Central memory CD8-positive, alpha-beta T cell (primary cell): ENCODE measurements at regions not wholly inside any gene's neighbourhood (a gene's known extent, or its start where the extent isn't known, plus 50 kb on each side); places are given as distances from the start of the nearest gene placed in this dataset.

Experiments used
- ATAC-seq: fragments of 150-1000 bp; cut with Tn5 transposase; replicated peaks from 2 replicates; pipeline ENCODE4 v1.10.0; 2022; ENCODE audit warnings: mild to moderate bottlenecking, moderate FRiP score, moderate number of reproducible peaks; ENCODE audit not compliant: poor library complexity, severe bottlenecking; ENCODE audit errors: extremely low read depth
- DNase-seq, 2 donors: peaks; one replicate each; pipeline ENCODE4 v3.0.0; 2021; ENCODE audit warnings: low spot score in 2 of 2
- H3K27ac Mint-ChIP-seq: one replicate; pipeline ENCODE4 v1.8.0; 2022; ENCODE audit warnings: low read depth, mild to moderate bottlenecking, moderate library complexity, mixed read lengths
- H3K27me3 Mint-ChIP-seq: one replicate; pipeline ENCODE4 v1.8.0; 2022; ENCODE audit warnings: mixed read lengths
- H3K36me3 Mint-ChIP-seq: one replicate; pipeline ENCODE4 v1.8.0; 2022; ENCODE audit warnings: mild to moderate bottlenecking, moderate library complexity, mixed read lengths; ENCODE audit not compliant: insufficient read depth
- H3K4me1 Mint-ChIP-seq: one replicate; pipeline ENCODE4 v1.8.0; 2022; ENCODE audit warnings: mixed read lengths
- H3K4me3 Mint-ChIP-seq: one replicate; pipeline ENCODE4 v1.8.0; 2022; ENCODE audit warnings: mild to moderate bottlenecking, moderate library complexity, mixed read lengths
- H3K9me3 Mint-ChIP-seq: one replicate; pipeline ENCODE4 v1.8.0; 2022; ENCODE audit warnings: mixed read lengths

DNA sequence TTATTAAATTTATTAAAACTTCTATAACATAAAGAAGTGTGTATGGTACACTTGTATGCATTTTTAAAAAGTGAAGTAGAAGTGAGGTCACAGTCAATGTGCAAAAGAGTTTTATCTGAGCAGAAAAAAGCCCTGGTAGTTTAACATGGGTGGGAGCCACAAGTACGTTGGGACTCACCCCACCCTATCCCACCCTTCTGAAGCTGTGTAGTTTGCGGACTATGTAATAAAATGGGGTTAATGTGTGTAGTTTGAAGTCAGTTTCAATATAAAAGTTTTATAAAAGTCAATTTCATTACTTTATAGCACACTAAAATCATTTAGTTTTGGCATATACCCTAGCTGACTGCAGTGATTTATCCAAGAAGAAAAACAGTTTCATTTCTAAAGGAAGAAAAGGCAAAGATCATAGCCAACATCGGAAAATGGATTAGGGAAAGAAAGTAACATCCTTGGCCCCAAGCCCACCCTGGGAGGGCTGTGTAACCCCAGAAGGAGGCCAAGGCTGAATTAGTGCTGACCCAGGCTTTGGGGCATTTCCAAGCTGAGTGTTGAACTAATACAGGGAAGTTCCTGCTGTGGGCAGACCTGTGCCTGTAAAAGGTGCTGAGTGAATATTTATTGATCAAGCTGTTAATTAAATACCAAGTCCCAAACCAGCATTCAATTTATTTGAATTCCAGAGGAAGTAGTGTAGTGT is 398.6 kb upstream of the ADAMTSL1 start:
- no peaks in the 10 kb centered on the region for H3K36me3 Mint-ChIP-seq
- H3K27me3 Mint-ChIP-seq, result no peaks in the 10 kb centered on the region
- peaks cover 29% of the 10 kb centered on the region for H3K9me3 Mint-ChIP-seq
- no peak overlapping the region for H3K27ac Mint-ChIP-seq
- H3K4me3 Mint-ChIP-seq, result no peak overlapping the region
- no peak for ATAC-seq
- no peak for DNase-seq
- no peaks in the 10 kb centered on the region for H3K4me1 Mint-ChIP-seq

DNA sequence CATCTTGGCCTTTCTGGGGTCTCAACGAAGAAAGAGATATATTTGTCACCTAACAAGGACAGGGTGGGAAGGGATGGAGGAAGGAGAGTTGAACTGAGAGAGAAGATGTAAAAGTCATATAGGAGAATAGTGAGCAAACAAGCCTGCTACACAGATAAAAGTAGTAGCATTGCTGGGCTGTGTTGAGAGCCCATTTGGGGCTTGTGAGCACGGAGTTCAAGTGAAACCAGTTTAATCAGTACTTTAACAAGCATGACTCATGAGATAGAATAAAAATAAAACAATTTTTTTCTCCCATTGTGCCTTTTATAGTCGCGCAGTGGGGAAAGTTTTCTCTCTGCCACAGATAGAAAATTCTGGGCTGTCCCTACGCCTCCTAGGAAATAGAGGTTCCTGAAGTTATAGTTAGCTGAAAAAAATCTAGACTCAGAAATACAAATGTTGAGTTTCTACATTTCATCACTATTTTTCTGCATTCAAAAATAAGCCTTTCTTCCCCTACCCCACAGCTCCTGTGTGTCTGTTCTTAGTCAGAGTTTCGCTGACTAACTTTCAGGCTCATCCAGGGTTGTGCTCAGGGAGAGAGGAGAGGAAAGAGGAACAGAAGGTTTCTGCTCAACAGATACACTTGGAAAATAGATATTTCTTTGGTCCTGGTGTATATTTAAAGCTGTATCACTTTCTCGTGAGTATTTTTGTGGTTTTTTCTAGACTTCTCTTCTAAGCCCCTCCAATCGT is 395.8 kb upstream of the ADAMTSL1 start:
- H3K9me3 Mint-ChIP-seq, result peaks cover 29% of the 10 kb centered on the region
- H3K4me3 Mint-ChIP-seq, result no peak overlapping the region
- H3K27ac Mint-ChIP-seq, result no peak overlapping the region
- no peaks in the 10 kb centered on the region for H3K4me1 Mint-ChIP-seq
- DNase-seq (no peak), ATAC-seq (no peak)
- no peaks in the 10 kb centered on the region for H3K27me3 Mint-ChIP-seq
- H3K36me3 Mint-ChIP-seq, result no peaks in the 10 kb centered on the region

GRCh38 chr9:18092138-18092537 is 381.8 kb upstream of the ADAMTSL1 start:
- no peaks in the 10 kb centered on the region for H3K4me1 Mint-ChIP-seq
- DNase-seq (no peak), ATAC-seq (no peak)
- no peaks in the 10 kb centered on the region for H3K27me3 Mint-ChIP-seq
- peaks cover 16% of the 10 kb centered on the region for H3K9me3 Mint-ChIP-seq
- no peaks in the 10 kb centered on the region for H3K36me3 Mint-ChIP-seq
- H3K27ac Mint-ChIP-seq, result no peak overlapping the region
- no peak overlapping the region for H3K4me3 Mint-ChIP-seq

GRCh38 chr9:18106006-18106560 is 367.9 kb upstream of the ADAMTSL1 start:
- H3K27me3 Mint-ChIP-seq, result no peaks in the 10 kb centered on the region
- H3K27ac Mint-ChIP-seq, result no peak overlapping the region
- no peaks in the 10 kb centered on the region for H3K36me3 Mint-ChIP-seq
- no peaks in the 10 kb centered on the region for H3K4me1 Mint-ChIP-seq
- ATAC-seq (no peak), DNase-seq (no peak)
- H3K9me3 Mint-ChIP-seq, result peaks cover 6% of the 10 kb centered on the region
- H3K4me3 Mint-ChIP-seq, result no peak overlapping the region

DNA sequence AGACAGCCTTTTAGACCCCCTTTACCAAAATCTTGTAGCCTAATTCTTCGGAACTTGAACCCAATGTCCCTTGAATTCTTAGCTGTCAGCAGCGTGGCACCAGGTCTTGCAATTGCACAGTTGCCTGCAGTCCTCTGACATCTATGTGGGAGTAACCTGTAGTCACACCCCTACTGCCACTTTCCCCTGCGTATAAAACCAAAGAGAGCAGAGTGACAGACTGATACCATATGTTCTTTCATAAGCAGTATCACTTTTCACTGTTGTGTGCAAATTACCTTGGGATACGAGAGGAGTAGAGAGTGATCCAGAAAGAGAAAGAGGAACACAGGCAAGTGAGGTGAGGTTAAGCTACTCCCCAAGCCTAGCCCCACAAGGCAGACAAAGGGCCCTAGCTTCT is 364.3 kb upstream of the ADAMTSL1 start:
- Mint-ChIP-seq H3K4me3 (no peak overlapping the region), H3K27me3 (no peaks in the 10 kb centered on the region), H3K9me3 (peaks cover 13% of the 10 kb centered on the region), H3K36me3 (no peaks in the 10 kb centered on the region), H3K4me1 (no peaks in the 10 kb centered on the region), H3K27ac (no peak overlapping the region)
- ATAC-seq (no peak), DNase-seq (no peak)

DNA sequence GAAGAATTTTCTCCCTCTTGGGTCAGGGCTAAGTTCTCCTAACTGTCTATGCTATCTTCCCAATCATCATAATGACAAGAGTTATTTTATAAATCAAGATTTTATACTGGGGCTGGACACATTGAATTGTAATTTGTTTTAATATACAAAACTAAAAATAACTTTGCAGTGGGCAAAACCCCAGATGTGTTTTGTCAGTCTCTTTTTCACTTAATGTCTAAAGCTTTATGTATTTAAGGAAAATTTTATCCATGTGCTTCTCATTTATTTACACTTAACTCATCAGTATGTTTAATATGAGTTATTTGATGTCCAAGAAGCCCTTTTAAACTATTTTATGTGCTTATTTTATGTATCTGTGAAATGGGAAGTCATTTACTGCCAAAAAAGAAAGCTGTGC is 362.8 kb upstream of the ADAMTSL1 start:
- H3K4me3 Mint-ChIP-seq, result no peak overlapping the region
- H3K27me3 Mint-ChIP-seq, result no peaks in the 10 kb centered on the region
- no peak overlapping the region for H3K27ac Mint-ChIP-seq
- no peaks in the 10 kb centered on the region for H3K4me1 Mint-ChIP-seq
- peaks cover 13% of the 10 kb centered on the region for H3K9me3 Mint-ChIP-seq
- ATAC-seq (no peak), DNase-seq (no peak)
- no peaks in the 10 kb centered on the region for H3K36me3 Mint-ChIP-seq

DNA sequence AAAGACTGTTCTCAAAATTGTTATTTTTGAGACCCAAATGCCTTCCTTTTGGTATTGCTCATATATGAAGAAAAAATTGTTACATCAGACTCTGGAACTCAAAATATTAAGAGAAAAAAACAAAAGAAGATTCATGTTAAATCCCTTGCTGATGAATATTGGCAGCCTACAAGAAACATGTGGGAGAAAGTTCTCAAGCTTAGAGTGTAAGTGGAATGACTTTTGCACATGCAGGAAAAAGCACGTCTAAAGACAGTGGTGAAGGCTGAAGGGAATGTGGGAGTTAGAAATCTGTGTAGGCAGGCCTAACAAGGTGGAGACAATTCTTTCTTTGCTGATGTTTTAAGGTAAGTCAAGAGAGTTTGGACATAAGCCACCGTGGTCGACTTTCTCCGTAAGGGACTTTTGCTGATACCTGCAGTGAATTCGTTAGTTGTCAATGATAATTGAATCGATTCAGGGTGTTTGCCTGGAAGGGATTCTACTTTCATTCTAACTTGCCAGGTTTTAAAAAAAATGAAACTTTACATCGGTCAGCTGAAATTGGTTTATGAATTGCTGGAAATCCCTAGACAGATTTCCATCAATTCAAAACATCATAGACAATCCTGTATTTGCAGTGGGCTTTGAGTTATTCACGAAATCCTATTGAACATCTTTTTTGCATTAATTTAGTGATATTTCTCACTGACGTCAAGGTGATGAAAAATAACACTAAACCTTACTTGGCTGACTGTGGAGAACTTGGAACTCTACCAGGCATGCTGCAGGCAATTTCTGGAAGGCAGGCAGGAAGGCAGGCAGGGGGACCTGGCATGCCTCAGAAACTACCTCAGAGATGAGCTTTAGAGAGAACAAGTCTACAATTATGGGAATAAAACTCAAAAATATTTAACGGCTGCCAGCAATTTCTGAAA is 359.1 kb upstream of the ADAMTSL1 start:
- H3K36me3 Mint-ChIP-seq, result no peaks in the 10 kb centered on the region
- no peak overlapping the region for H3K4me3 Mint-ChIP-seq
- H3K9me3 Mint-ChIP-seq, result peaks cover 13% of the 10 kb centered on the region
- ATAC-seq, result no peak
- no peaks in the 10 kb centered on the region for H3K4me1 Mint-ChIP-seq
- no peak for DNase-seq
- H3K27ac Mint-ChIP-seq, result no peak overlapping the region
- H3K27me3 Mint-ChIP-seq, result no peaks in the 10 kb centered on the region

DNA sequence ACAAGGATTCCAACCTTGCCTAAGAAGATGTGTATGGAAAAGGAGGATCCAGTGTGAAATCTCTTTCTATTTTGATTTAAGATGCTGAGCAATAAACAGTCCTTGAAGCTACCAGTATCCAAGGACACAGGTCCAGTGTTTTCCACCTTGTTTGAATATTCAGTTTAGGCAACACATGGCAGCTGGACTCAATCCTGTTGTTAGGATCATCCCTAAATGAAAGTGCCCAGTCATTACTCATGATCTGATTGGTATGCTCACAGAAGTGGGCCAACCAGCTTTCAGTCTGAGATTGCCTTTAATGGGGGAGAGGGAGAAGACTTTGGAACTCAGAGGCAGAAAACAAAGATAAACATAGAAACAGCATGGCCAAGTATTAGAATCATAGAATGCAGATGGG is 355.7 kb upstream of the ADAMTSL1 start:
- ATAC-seq, result no peak
- Mint-ChIP-seq H3K27ac (no peak overlapping the region), H3K36me3 (no peaks in the 10 kb centered on the region), H3K9me3 (peaks cover 14% of the 10 kb centered on the region), H3K4me1 (no peaks in the 10 kb centered on the region), H3K4me3 (no peak overlapping the region), H3K27me3 (no peaks in the 10 kb centered on the region)
- DNase-seq, result no peak

DNA sequence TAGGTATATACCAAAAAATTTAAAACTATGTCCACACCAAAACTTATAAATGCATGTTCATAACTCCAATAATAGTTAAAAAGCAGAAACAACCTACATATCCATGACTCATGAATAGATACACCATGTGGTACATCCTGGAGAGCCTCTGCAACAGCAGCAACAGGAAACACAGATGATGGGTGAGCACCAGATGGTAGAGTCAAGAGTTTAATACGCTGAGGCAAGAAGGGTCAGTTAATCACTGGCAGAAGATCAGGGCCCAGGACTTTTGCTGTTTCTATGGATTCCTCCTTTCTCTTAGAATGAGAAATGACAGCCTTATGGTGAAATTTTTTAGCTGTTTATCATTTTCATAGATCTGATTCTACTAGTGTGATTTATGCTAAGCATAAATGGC is 351.8 kb upstream of the ADAMTSL1 start:
- Mint-ChIP-seq H3K27ac (no peak overlapping the region), H3K9me3 (peaks cover 7% of the 10 kb centered on the region), H3K4me1 (no peaks in the 10 kb centered on the region), H3K27me3 (no peaks in the 10 kb centered on the region), H3K36me3 (no peaks in the 10 kb centered on the region), H3K4me3 (no peak overlapping the region)
- DNase-seq (no peak), ATAC-seq (no peak)

GRCh38 chr9:18124760-18125159 is 349.2 kb upstream of the ADAMTSL1 start:
- H3K36me3 Mint-ChIP-seq, result no peaks in the 10 kb centered on the region
- no peak overlapping the region for H3K27ac Mint-ChIP-seq
- DNase-seq (no peak), ATAC-seq (no peak)
- no peaks in the 10 kb centered on the region for H3K4me1 Mint-ChIP-seq
- H3K27me3 Mint-ChIP-seq, result no peaks in the 10 kb centered on the region
- H3K4me3 Mint-ChIP-seq, result no peak overlapping the region
- H3K9me3 Mint-ChIP-seq, result peaks cover 7% of the 10 kb centered on the region

GRCh38 chr9:18126831-18127498 is 347.0 kb upstream of the ADAMTSL1 start:
- H3K36me3 Mint-ChIP-seq, result no peaks in the 10 kb centered on the region
- H3K4me3 Mint-ChIP-seq, result no peak overlapping the region
- H3K9me3 Mint-ChIP-seq, result peaks cover 3% of the 10 kb centered on the region
- H3K27me3 Mint-ChIP-seq, result no peaks in the 10 kb centered on the region
- H3K27ac Mint-ChIP-seq, result no peak overlapping the region
- ATAC-seq (no peak), DNase-seq (no peak)
- no peaks in the 10 kb centered on the region for H3K4me1 Mint-ChIP-seq

DNA sequence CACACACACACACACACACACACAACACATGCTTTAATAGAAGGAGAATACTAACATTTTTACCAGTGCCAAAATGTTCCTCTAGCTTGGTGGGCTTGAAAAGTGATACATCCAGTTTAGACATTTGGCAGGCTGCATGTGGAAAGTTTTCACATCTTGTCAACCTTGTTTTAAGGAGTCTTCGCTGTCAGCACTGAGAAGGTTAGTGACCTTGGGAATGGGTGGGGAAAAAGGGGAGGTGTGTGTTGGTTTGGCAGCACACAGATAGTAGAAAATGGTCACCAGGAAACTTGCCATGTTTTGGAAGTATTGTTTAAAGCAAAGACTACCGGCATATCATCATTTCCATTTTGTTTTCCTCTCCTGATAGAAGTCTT is 346.5 kb upstream of the ADAMTSL1 start:
- Mint-ChIP-seq H3K9me3 (peaks cover 6% of the 10 kb centered on the region), H3K4me3 (no peak overlapping the region), H3K27me3 (no peaks in the 10 kb centered on the region), H3K27ac (no peak overlapping the region), H3K36me3 (no peaks in the 10 kb centered on the region), H3K4me1 (no peaks in the 10 kb centered on the region)
- no peak for DNase-seq
- no peak for ATAC-seq
